GM13977 (cell line): ENCODE measurements at regions not wholly inside any gene's neighbourhood (a gene's known extent, or its start where the extent isn't known, plus 50 kb on each side); places are given as distances from the start of the nearest gene placed in this dataset.

Experiments used
- DNase-seq: peaks from one replicate; pipeline ENCODE4 v3.0.0; 2012; ENCODE audit warnings: low spot score
- CTCF ChIP-seq: IDR thresholded peaks from 2 replicates; pipeline ENCODE4 v1.5.1; 2012; ENCODE audit warnings: mild to moderate bottlenecking, control low read depth; ENCODE audit not compliant: insufficient read depth; ENCODE audit errors: extremely low read depth, missing control alignments
- in situ Hi-C: fragments of 300-500 bp; cut with MboI; formaldehyde crosslinking; loops from one replicate; pipeline ENCODE4 v1.12.0; 2022; ENCODE audit warnings: low sequenced_read_pairs, low pct_unique_long_range_greater_than_20kb, mixed read lengths, inconsistent platforms; ENCODE audit not compliant: unreplicated experiment

DNA sequence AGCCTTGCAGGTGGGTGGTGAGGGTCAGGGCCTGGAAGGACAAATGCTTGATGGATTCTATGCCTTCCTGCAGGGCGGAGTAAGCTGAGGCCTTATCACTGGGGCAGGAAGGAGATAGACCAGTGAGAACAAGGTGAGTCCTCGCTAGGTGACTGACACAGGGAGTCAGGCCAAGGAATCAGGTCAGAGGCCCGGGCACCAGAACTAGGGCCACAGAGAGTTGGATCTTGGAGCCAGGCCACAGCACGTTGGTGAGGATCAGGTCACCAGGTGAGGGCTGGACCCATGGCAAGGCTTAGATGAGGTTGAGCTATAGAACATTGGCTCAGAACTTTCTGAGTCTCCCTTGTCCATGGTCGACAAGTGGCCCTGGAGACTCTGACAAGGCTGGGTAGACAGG, 328.2 kb downstream of the FOXO1 start:
- DNase-seq: no peak
- TF ChIP-seq CTCF: no peak
- in situ Hi-C loops: no loop called here

DNA sequence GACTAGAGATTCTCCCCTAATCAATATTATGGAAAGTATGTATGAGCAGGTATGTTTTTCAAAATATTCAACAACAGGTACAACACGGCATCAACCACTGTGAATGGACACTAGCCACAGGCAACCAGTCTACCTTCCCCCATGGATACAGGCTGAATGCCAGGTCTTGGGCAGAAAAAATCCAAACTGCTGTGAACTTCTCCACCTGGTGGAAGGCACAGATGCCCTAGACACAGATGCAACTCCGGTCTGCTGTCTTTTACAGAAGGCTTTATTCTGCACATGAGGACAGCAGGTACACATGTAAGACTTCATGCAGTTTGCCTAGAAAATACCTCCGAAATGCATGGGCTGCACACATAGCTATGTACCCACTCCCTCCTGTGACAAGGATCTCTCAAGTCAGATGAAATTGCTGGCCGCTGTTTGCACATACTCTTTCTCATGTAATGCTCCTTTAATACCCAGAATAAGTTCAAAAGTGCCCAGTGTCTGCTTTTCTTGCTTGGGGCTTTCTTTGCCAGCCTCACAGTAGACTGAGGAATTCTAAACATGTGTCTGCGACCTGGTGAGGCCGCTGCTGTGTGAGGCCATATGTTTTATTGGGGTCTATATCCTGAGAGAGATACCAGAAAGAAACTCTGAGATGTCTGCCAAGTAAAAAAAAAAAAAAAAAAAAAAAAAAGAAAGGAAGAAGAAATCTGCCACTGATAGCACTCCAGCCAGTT, 325.9 kb downstream of the FOXO1 start:
- no peak for DNase-seq
- TF ChIP-seq CTCF: no peak
- in situ Hi-C loops: no loop called here

GRCh38 chr13:40341096-40341471, 325.4 kb downstream of the FOXO1 start:
- in situ Hi-C loops: no loop called here
- no peak for TF ChIP-seq CTCF
- DNase-seq: no peak

DNA sequence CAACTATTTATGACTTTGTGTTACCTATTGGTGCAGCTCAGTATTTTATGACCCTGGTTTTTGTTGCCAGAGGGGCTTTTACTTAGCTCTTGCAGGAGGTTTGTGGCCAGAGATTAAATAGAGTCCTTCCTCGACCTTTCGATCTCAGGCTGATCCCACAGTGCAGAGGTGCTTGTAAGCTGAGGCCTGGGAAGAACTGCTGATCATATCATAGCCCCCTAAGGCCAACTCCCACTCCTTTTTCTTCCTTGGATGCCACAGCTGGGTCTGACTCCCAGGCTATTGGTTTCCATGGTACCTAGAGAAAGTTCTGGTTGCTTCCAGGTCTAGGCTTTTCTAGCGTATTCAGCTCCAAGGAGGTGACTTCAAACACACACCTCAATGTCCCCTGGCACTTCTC, 324.9 kb downstream of the FOXO1 start:
- in situ Hi-C loops: no loop called here
- DNase-seq: no peak
- no peak for TF ChIP-seq CTCF

- in situ Hi-C loops: no loop called here
- no peak for DNase-seq
- TF ChIP-seq CTCF: no peak
Observed at GRCh38 chr13:40342461-40342860, 324.0 kb downstream of the FOXO1 start.

DNA sequence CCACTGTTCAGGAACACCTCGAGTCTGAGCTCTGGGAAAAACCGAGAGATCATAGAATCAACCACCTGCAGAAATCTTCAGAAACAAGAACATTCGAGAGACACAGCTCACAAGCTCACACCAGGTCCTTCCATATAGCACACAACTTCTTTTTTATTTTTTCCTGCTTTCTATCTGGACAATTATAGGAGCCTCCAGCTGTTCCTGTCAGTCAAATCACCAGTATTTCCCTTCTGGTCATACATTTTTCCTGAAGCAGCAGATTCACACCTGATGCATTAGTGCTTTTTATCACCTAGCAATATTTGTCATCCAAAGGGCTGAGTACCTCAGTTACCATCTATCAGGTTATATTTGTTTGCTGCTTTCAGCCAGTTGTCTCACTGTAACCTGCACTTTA, 323.5 kb downstream of the FOXO1 start:
- no peak for DNase-seq
- no peak for TF ChIP-seq CTCF
- in situ Hi-C loops: no loop called here
